ENCODE measurements at regions not wholly inside any gene's neighbourhood (a gene's known extent, or its start where the extent isn't known, plus 50 kb on each side); places are given as distances from the start of the nearest gene placed in this dataset.

- Histone ChIP-seq H2AFZ (ENCODE audit: low read length) (no peak overlapping the region), H3K27me3 (ENCODE audit: control insufficient read depth in 1 of 2, insufficient read depth in 2 of 2, low read length in 2 of 2) (no peaks in the 10 kb centered on the region), H3K36me3 (replicated peaks in 1 of 2; ENCODE audit: control insufficient read depth in 1 of 2, insufficient read depth in 2 of 2, low read length in 2 of 2) (no peaks in the 10 kb centered on the region), H3K4me3 (replicated peaks in 1 of 3; ENCODE audit: insufficient read depth in 1 of 3, low read depth in 2 of 3, low read length in 3 of 3) (no peak overlapping the region), H3K4me1 (ENCODE audit: insufficient read depth, low read length) (no peaks in the 10 kb centered on the region), H3K79me2 (ENCODE audit: insufficient read depth, low read length) (no peaks in the 10 kb centered on the region), H3K4me2 (ENCODE audit: low read depth, low read length) (no peak overlapping the region), H3K9me3 (ENCODE audit: low read length) (peaks cover 92% of the 10 kb centered on the region), H3K27ac (ENCODE audit: extremely low read length, insufficient read depth, low read length) (no peak overlapping the region), H3K9ac (ENCODE audit: insufficient read depth, low read depth, low read length) (no peak overlapping the region), H4K20me1 (ENCODE audit: insufficient read depth, low read length) (no peaks in the 10 kb centered on the region)
- ChIA-PET POLR2A (no interaction called here), CTCF (ENCODE audit: low intra/inter-chr PET ratio, low total read pairs) (no interaction called here)
- ATAC-seq, result no peak
- TF ChIP-seq TGIF2 (CRISPR knock-in tag; IDR thresholded peaks at IDR 0.05) (no peak), ATF7-NPFF (CRISPR knock-in tag; IDR thresholded peaks at IDR 0.05; ENCODE audit: low read depth) (no peak), IRF2 (CRISPR knock-in tag; IDR thresholded peaks at IDR 0.05) (no peak), LRRFIP1 (CRISPR knock-in tag; conservative IDR thresholded peaks at IDR 0.05) (no peak), ZNF317 (CRISPR knock-in tag; IDR thresholded peaks at IDR 0.05) (no peak), MTA3 (CRISPR knock-in tag; IDR thresholded peaks at IDR 0.05) (no peak), ZNF350 (CRISPR knock-in tag; IDR thresholded peaks at IDR 0.05; ENCODE audit: borderline replicate concordance, low read depth) (no peak), GMEB1 (CRISPR knock-in tag; IDR thresholded peaks at IDR 0.05; ENCODE audit: borderline replicate concordance) (no peak), EED (CRISPR knock-in tag; IDR thresholded peaks at IDR 0.05) (no peak), PHF20 (CRISPR knock-in tag; IDR thresholded peaks at IDR 0.05) (no peak), HMG20A (CRISPR knock-in tag; IDR thresholded peaks at IDR 0.05; ENCODE audit: borderline replicate concordance) (no peak), ZNF326 (CRISPR knock-in tag; IDR thresholded peaks at IDR 0.05; ENCODE audit: borderline replicate concordance) (no peak), MXD1 (CRISPR knock-in tag; IDR thresholded peaks at IDR 0.05) (no peak), TBX2 (CRISPR knock-in tag; IDR thresholded peaks at IDR 0.05; ENCODE audit: borderline replicate concordance) (no peak), ERF (CRISPR knock-in tag; IDR thresholded peaks at IDR 0.05) (no peak), SOX6 (IDR thresholded peaks at IDR 0.05) (no peak), SOX6 (CRISPR knock-in tag; IDR thresholded peaks at IDR 0.05) (no peak), BRD4 (CRISPR knock-in tag; IDR thresholded peaks at IDR 0.05) (no peak)
- BruUV-seq (replicated peaks), result no TSS peak
- 11% methylated on average over 3 of the region's 3 CpGs for WGBS (ENCODE audit: low lambda C conversion rate)
- no peak for FAIRE-seq
- no peak for DNase-seq (ENCODE audit: low spot score)
- in situ Hi-C loops (cut with HindIII; ENCODE audit: extremely low pct_ligation_motif_present, low pct_unique_long_range_greater_than_20kb), result no loop called here
- intact Hi-C loops (cut with micrococcal nuclease; ENCODE audit: unreplicated experiment), result no loop called here
Measured at GRCh38 chr2:13666582-13667414, 950.1 kb downstream of the TRIB2 start.

Data from HepG2 (cell line).